ENCODE measurements at regions not wholly inside any gene's neighbourhood (a gene's known extent, or its start where the extent isn't known, plus 50 kb on each side); places are given as distances from the start of the nearest gene placed in this dataset.

GRCh38 chr19:32124585-32124984 is 220.8 kb upstream of the ZNF507 start:
- TF ChIP-seq BHLHE40 (IDR thresholded peaks at IDR 0.05; ENCODE audit: low read depth, low read length) (no peak), HES2 (IDR thresholded peaks at IDR 0.05) (no peak), PBX3 (IDR thresholded peaks at IDR 0.05) (no peak)
- ChIA-PET CTCF (no interaction called here), POLR2A (no interaction called here)
- ATAC-seq (no peak), DNase-seq (ENCODE audit: low read depth in 1 of 2, low spot score in 1 of 2) (no peak), FAIRE-seq (no peak)
- Histone ChIP-seq H3K9me3 (peaks cover 5% of the 10 kb centered on the region; the same call in 1 of the 3 replicates), H3K27ac (no peak overlapping the region), H3K4me1 (no peaks in the 10 kb centered on the region), H3K4me2 (no peak overlapping the region), H3K4me3 (no peak overlapping the region)
- 42% methylated on average over 10 of the region's 10 CpGs for WGBS (ENCODE audit: missing lambda C conversion rate)

- DNase-seq (ENCODE audit: low read depth in 1 of 2, low spot score in 1 of 2) (no peak), FAIRE-seq (peak; percentile 49), ATAC-seq (no peak)
- ChIA-PET CTCF (interaction anchor here (0.7 to 1.1 kb wide), 3 partner anchors 18 to 1307 kb away, joined by 3 to 6 read pairs (median 4); no protein-coding TSS in a partner anchor), POLR2A (no interaction called here)
- TF ChIP-seq FOXS1 (CRISPR knock-in tag; IDR thresholded peaks at IDR 0.05) (no peak), POLR2A (IDR thresholded peaks at IDR 0.05; ENCODE audit: low read length) (0 out of 2 replicates have a peak, but pooled peaks have one; percentile 10)
- 9% methylated on average over 10 of the region's 10 CpGs for WGBS (ENCODE audit: missing lambda C conversion rate)
- Histone ChIP-seq H3K4me3 (no peak overlapping the region), H3K4me2 (no peak overlapping the region), H3K4me1 (no peaks in the 10 kb centered on the region), H3K27ac (no peak overlapping the region), H3K9me3 (no peaks in the 10 kb centered on the region)
These were observed 216.3 kb upstream of the ZNF507 start for GRCh38 chr19:32129141-32129540.

DNA sequence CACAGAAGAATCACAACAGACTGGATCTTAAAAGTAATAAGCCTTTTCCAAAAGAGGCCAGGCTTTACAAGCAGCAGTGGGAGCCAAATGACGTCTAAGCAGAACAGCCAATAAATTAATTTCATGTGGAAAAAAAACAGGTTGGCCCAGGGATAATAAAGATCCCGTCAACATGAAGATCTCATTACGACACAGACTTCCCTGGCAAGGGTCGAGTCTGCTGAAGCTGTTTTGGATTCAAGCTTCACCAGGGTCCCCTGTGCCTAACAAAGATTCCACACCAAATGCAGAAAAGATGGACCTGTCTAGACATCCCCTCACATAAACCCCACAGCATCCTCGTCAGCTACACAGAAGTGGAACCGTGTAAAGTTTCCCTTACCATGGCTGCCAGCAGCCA is 215.1 kb upstream of the ZNF507 start:
- FAIRE-seq (no peak), DNase-seq (ENCODE audit: low read depth in 1 of 2, low spot score in 1 of 2) (no peak), ATAC-seq (no peak)
- WGBS (ENCODE audit: missing lambda C conversion rate) = 3% methylated on average over 6 of the region's 6 CpGs
- no peak overlapping the region for H3K4me3 ChIP-seq
- POLR2A ChIA-PET = no interaction called here
- TF ChIP-seq ATOH8 (CRISPR knock-in tag; IDR thresholded peaks at IDR 0.05; ENCODE audit: low read depth) = no peak
- TF ChIP-seq HOXB13 (CRISPR knock-in tag; IDR thresholded peaks at IDR 0.05; ENCODE audit: low read depth) = no peak
- no peak for TF ChIP-seq HOXB5 (CRISPR knock-in tag; IDR thresholded peaks at IDR 0.05)
- TF ChIP-seq REST (IDR thresholded peaks at IDR 0.05) = no peak
- no peak for TF ChIP-seq CHD4 (IDR thresholded peaks at IDR 0.05; ENCODE audit: borderline replicate concordance)
- no peak for TF ChIP-seq SMC3 (IDR thresholded peaks at IDR 0.05)
- no peak for TF ChIP-seq CEBPB (IDR thresholded peaks at IDR 0.05)
- no peak for TF ChIP-seq KDM5A (IDR thresholded peaks at IDR 0.05)
- no peak for TF ChIP-seq RNF2 (IDR thresholded peaks at IDR 0.05; ENCODE audit: borderline replicate concordance, low read depth)
- TF ChIP-seq ZSCAN20 (CRISPR knock-in tag; IDR thresholded peaks at IDR 0.05) = no peak
- TF ChIP-seq BCL3 (IDR thresholded peaks at IDR 0.05) = no peak
- TF ChIP-seq MYC (IDR thresholded peaks at IDR 0.05; ENCODE audit: borderline replicate concordance, low read length) = no peak
- TF ChIP-seq ZNF302 (CRISPR knock-in tag; IDR thresholded peaks at IDR 0.05) = no peak
- no peak for TF ChIP-seq BHLHE40 (IDR thresholded peaks at IDR 0.05; ENCODE audit: low read depth, low read length)
- no peak for TF ChIP-seq TFCP2L1 (CRISPR knock-in tag; IDR thresholded peaks at IDR 0.05)
- TF ChIP-seq EP300 (IDR thresholded peaks at IDR 0.05) = no peak
- no peak for TF ChIP-seq SREBF2 (IDR thresholded peaks at IDR 0.05)
- no peak overlapping the region for H3K27ac ChIP-seq
- H3K9me3 ChIP-seq = no peaks in the 10 kb centered on the region
- H3K4me1 ChIP-seq = no peaks in the 10 kb centered on the region
- CTCF ChIA-PET = no interaction called here
- H3K4me2 ChIP-seq = no peak overlapping the region

All from A549 (cell line).